Activated CD8-positive, alpha-beta memory T cell treated with anti-CD3 and anti-CD28 coated beads for 36 hours (primary cell): ENCODE measurements at regions not wholly inside any gene's neighbourhood (a gene's known extent, or its start where the extent isn't known, plus 50 kb on each side); places are given as distances from the start of the nearest gene placed in this dataset.

ENCODE experiments used
- CTCF ChIA-PET: fragments of 350-600 bp; sonication (Branson Sonifier 250); formaldehyde crosslinking; loops from one replicate; lab custom pipeline; 2021; ENCODE audit warnings: antibody characterized with exemption; lab: Charles Lee
- POLR2A ChIA-PET: fragments of 350-600 bp; sonication (Branson Sonifier 250); formaldehyde crosslinking; loops from one replicate; lab custom pipeline; 2021; ENCODE audit warnings: antibody characterized with exemption; lab: Charles Lee

GRCh38 chr17:13776027-13776551 lies 174.4 kb upstream of the HS3ST3A1 start:
- CTCF ChIA-PET, result no interaction called here
- POLR2A ChIA-PET, result no interaction called here

GRCh38 chr17:13777003-13777402 lies 175.3 kb upstream of the HS3ST3A1 start:
- POLR2A ChIA-PET, result no interaction called here

GRCh38 chr17:13784434-13785095 lies 182.8 kb upstream of the HS3ST3A1 start:
- CTCF ChIA-PET, result no interaction called here
- POLR2A ChIA-PET, result no interaction called here

More at GRCh38 chr17:13777003-13777402, 175.3 kb upstream of the HS3ST3A1 start:
- CTCF ChIA-PET, result no interaction called here

GRCh38 chr17:13785981-13786598 lies 184.4 kb upstream of the HS3ST3A1 start:
- ChIA-PET POLR2A (no interaction called here), CTCF (no interaction called here)

- ChIA-PET POLR2A (no interaction called here), CTCF (no interaction called here)
Observed at GRCh38 chr17:13787636-13788035, 185.9 kb upstream of the HS3ST3A1 start.

GRCh38 chr17:13788385-13788784 lies 186.7 kb upstream of the HS3ST3A1 start:
- POLR2A ChIA-PET, result no interaction called here
- CTCF ChIA-PET, result no interaction called here

- CTCF ChIA-PET, result no interaction called here
Observed at GRCh38 chr17:13792314-13792713, 190.6 kb upstream of the HS3ST3A1 start.

GRCh38 chr17:13793951-13794350 lies 192.2 kb upstream of the HS3ST3A1 start:
- ChIA-PET POLR2A (no interaction called here), CTCF (no interaction called here)

More at GRCh38 chr17:13792314-13792713, 190.6 kb upstream of the HS3ST3A1 start:
- POLR2A ChIA-PET, result no interaction called here

GRCh38 chr17:13797863-13798262 lies 196.1 kb upstream of the HS3ST3A1 start:
- ChIA-PET CTCF (no interaction called here), POLR2A (no interaction called here)

GRCh38 chr17:13806092-13806491 lies 204.4 kb upstream of the HS3ST3A1 start:
- ChIA-PET POLR2A (no interaction called here), CTCF (interaction anchor here (0.6 kb wide), 1 partner anchor 321 kb away, joined by 4 read pairs; no protein-coding TSS in a partner anchor)

- ChIA-PET POLR2A (no interaction called here), CTCF (no interaction called here)
Observed at GRCh38 chr17:13807103-13807502, 205.4 kb upstream of the HS3ST3A1 start.

GRCh38 chr17:13812350-13812749 lies 210.6 kb upstream of the HS3ST3A1 start:
- ChIA-PET POLR2A (no interaction called here), CTCF (no interaction called here)

- ChIA-PET CTCF (no interaction called here), POLR2A (no interaction called here)
Observed at GRCh38 chr17:13813347-13814240, 211.9 kb upstream of the HS3ST3A1 start.

- CTCF ChIA-PET, result no interaction called here
- POLR2A ChIA-PET, result no interaction called here
Observed at GRCh38 chr17:13822700-13823099, 221.0 kb upstream of the HS3ST3A1 start.

- POLR2A ChIA-PET, result no interaction called here
- CTCF ChIA-PET, result no interaction called here
Observed at GRCh38 chr17:13825526-13826040, 223.9 kb upstream of the HS3ST3A1 start.

- ChIA-PET CTCF (no interaction called here), POLR2A (no interaction called here)
Observed at GRCh38 chr17:13827118-13827517, 225.4 kb upstream of the HS3ST3A1 start.

- ChIA-PET CTCF (no interaction called here), POLR2A (no interaction called here)
Observed at GRCh38 chr17:13833921-13834320, 232.2 kb upstream of the HS3ST3A1 start.

GRCh38 chr17:13835151-13835550 lies 233.4 kb upstream of the HS3ST3A1 start:
- ChIA-PET CTCF (no interaction called here), POLR2A (no interaction called here)

- CTCF ChIA-PET, result no interaction called here
Observed at GRCh38 chr17:13837417-13837816, 231.9 kb upstream of the COX10 start.

GRCh38 chr17:13840254-13840653 lies 229.1 kb upstream of the COX10 start:
- ChIA-PET CTCF (no interaction called here), POLR2A (no interaction called here)

More at GRCh38 chr17:13837417-13837816, 231.9 kb upstream of the COX10 start:
- POLR2A ChIA-PET, result no interaction called here
